ENCODE measurements at regions not wholly inside any gene's neighbourhood (a gene's known extent, or its start where the extent isn't known, plus 50 kb on each side); places are given as distances from the start of the nearest gene placed in this dataset.

DNA sequence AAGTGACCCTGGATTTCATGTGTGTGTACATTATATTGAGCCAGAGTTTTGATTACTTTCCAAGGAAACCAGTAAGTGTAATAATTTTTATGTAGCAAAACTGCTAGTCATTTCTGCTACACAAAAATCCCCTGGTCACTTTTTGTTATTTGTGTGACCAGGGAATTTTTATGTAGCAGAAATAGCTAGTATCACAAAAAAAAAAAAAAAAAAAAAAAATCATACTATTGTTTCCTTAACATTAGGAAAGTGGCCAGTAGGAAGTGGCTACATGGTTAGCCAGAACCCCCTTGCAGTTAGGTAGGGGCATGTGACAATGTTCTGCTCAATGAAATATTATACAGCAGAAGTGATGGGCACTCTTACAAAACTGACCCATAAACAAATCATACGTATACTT lies 434.0 kb upstream of the BTBD3 start:
- no peak overlapping the region for H3K27ac Mint-ChIP-seq (ENCODE audit: unreplicated experiment)
- TF ChIP-seq, protein P1, sequence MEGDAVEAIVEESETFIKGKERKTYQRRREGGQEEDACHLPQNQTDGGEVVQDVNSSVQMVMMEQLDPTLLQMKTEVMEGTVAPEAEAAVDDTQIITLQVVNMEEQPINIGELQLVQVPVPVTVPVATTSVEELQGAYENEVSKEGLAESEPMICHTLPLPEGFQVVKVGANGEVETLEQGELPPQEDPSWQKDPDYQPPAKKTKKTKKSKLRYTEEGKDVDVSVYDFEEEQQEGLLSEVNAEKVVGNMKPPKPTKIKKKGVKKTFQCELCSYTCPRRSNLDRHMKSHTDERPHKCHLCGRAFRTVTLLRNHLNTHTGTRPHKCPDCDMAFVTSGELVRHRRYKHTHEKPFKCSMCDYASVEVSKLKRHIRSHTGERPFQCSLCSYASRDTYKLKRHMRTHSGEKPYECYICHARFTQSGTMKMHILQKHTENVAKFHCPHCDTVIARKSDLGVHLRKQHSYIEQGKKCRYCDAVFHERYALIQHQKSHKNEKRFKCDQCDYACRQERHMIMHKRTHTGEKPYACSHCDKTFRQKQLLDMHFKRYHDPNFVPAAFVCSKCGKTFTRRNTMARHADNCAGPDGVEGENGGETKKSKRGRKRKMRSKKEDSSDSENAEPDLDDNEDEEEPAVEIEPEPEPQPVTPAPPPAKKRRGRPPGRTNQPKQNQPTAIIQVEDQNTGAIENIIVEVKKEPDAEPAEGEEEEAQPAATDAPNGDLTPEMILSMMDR (IDR thresholded peaks at IDR 0.05; ENCODE audit: insufficient read depth, low read depth, low read length): no peak
- no peak for TF ChIP-seq EZH2 (IDR thresholded peaks at IDR 0.05; ENCODE audit: insufficient read depth, low read length)
- H3K4me1 Mint-ChIP-seq (ENCODE audit: low read depth, unreplicated experiment): no peaks in the 10 kb centered on the region
- H3K4me3 Mint-ChIP-seq (ENCODE audit: unreplicated experiment): no peak overlapping the region
- Histone ChIP-seq H3K9me3 (ENCODE audit: insufficient read depth, low read depth, low read length) (no peaks in the 10 kb centered on the region), H3K4me3 (ENCODE audit: insufficient read depth, low read depth, low read length) (no peak overlapping the region), H3K4me2 (ENCODE audit: low read length) (no peak overlapping the region), H4K20me1 (ENCODE audit: insufficient read depth, low read length) (no peaks in the 10 kb centered on the region), H3K4me1 (ENCODE audit: insufficient read depth, low read length) (no peaks in the 10 kb centered on the region), H3K36me3 (ENCODE audit: insufficient read depth, low read length) (no peaks in the 10 kb centered on the region), H3K27ac (ENCODE audit: low read depth, low read length) (no peak overlapping the region), H3K27me3 (ENCODE audit: insufficient read depth, low read length) (no peaks in the 10 kb centered on the region), H3K79me2 (ENCODE audit: insufficient read depth, low read length) (no peaks in the 10 kb centered on the region), H2AFZ (ENCODE audit: low read depth, low read length) (no peak overlapping the region), H3K9ac (ENCODE audit: low read length) (no peak overlapping the region)
- DNase-seq (ENCODE audit: low read depth) (no peak), FAIRE-seq (no peak)
- no peaks in the 10 kb centered on the region for H3K9me3 Mint-ChIP-seq (ENCODE audit: unreplicated experiment)
- H3K27me3 Mint-ChIP-seq (ENCODE audit: low read depth, unreplicated experiment): no peaks in the 10 kb centered on the region
- no peaks in the 10 kb centered on the region for H3K36me3 Mint-ChIP-seq (ENCODE audit: low read depth, unreplicated experiment)

DNA sequence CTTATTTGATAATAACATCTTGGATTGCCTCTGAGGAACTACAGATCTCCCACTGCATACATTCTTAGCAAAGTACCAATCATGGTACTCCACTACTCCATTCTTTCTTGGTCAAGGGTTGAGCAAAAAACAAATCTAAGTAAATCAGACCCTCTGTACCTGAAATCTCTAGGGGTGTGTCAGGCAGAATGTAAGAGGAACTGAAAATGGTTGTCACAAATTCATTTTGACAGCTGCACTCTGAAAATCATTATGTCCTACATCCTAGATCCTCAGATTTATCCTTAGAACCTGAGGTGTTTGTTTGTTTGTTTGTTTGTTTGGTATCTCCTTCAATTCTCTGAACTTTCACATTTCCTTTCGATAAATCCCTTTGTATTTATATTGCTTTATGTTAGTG lies 433.2 kb upstream of the BTBD3 start:
- Histone ChIP-seq H3K27me3 (ENCODE audit: insufficient read depth, low read length) (no peaks in the 10 kb centered on the region), H3K4me2 (ENCODE audit: low read length) (no peak overlapping the region), H3K9me3 (ENCODE audit: insufficient read depth, low read depth, low read length) (no peaks in the 10 kb centered on the region), H3K79me2 (ENCODE audit: insufficient read depth, low read length) (no peaks in the 10 kb centered on the region), H4K20me1 (ENCODE audit: insufficient read depth, low read length) (no peaks in the 10 kb centered on the region), H3K27ac (ENCODE audit: low read depth, low read length) (no peak overlapping the region), H3K9ac (ENCODE audit: low read length) (no peak overlapping the region), H3K4me1 (ENCODE audit: insufficient read depth, low read length) (no peaks in the 10 kb centered on the region), H3K36me3 (ENCODE audit: insufficient read depth, low read length) (no peaks in the 10 kb centered on the region), H2AFZ (ENCODE audit: low read depth, low read length) (no peak overlapping the region), H3K4me3 (ENCODE audit: insufficient read depth, low read depth, low read length) (no peak overlapping the region)
- no peak overlapping the region for H3K4me3 Mint-ChIP-seq (ENCODE audit: unreplicated experiment)
- DNase-seq (ENCODE audit: low read depth) (no peak), FAIRE-seq (no peak)
- H3K4me1 Mint-ChIP-seq (ENCODE audit: low read depth, unreplicated experiment): no peaks in the 10 kb centered on the region
- no peaks in the 10 kb centered on the region for H3K9me3 Mint-ChIP-seq (ENCODE audit: unreplicated experiment)
- TF ChIP-seq, protein P1 (IDR thresholded peaks at IDR 0.05; ENCODE audit: insufficient read depth, low read depth, low read length): no peak
- TF ChIP-seq EZH2 (IDR thresholded peaks at IDR 0.05; ENCODE audit: insufficient read depth, low read length): no peak
- no peak overlapping the region for H3K27ac Mint-ChIP-seq (ENCODE audit: unreplicated experiment)
- no peaks in the 10 kb centered on the region for H3K36me3 Mint-ChIP-seq (ENCODE audit: low read depth, unreplicated experiment)
- H3K27me3 Mint-ChIP-seq (ENCODE audit: low read depth, unreplicated experiment): no peaks in the 10 kb centered on the region

DNA sequence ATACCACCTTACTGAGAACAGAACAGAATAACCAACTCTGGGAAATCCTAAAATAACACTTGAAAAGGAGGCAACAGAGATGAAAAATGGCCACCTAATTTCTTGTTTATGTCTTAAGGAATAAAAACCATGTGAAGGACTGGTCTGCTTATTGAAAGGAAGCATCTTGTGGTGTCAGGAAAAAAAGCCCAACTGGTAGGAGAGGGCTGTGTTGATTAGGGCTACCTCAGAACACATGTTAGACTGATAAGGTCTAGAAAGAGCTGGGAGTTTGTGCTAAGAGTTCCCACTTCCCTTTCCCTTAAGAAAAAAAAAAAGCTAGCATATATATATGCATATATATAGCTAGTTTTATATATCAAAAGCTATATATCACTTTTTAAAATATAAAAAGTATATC lies 425.3 kb upstream of the BTBD3 start:
- Histone ChIP-seq H3K4me2 (ENCODE audit: low read length) (no peak overlapping the region), H3K4me1 (ENCODE audit: insufficient read depth, low read length) (no peaks in the 10 kb centered on the region), H3K36me3 (ENCODE audit: insufficient read depth, low read length) (no peaks in the 10 kb centered on the region), H3K4me3 (ENCODE audit: insufficient read depth, low read depth, low read length) (no peak overlapping the region), H3K27ac (ENCODE audit: low read depth, low read length) (no peak overlapping the region), H2AFZ (ENCODE audit: low read depth, low read length) (no peak overlapping the region), H4K20me1 (ENCODE audit: insufficient read depth, low read length) (no peaks in the 10 kb centered on the region), H3K27me3 (ENCODE audit: insufficient read depth, low read length) (no peaks in the 10 kb centered on the region), H3K9ac (ENCODE audit: low read length) (no peak overlapping the region), H3K79me2 (ENCODE audit: insufficient read depth, low read length) (no peaks in the 10 kb centered on the region), H3K9me3 (ENCODE audit: insufficient read depth, low read depth, low read length) (no peaks in the 10 kb centered on the region)
- no peak for TF ChIP-seq EZH2 (IDR thresholded peaks at IDR 0.05; ENCODE audit: insufficient read depth, low read length)
- TF ChIP-seq, protein P1 (IDR thresholded peaks at IDR 0.05; ENCODE audit: insufficient read depth, low read depth, low read length): no peak
- Mint-ChIP-seq H3K4me1 (ENCODE audit: low read depth, unreplicated experiment) (peaks cover 7% of the 10 kb centered on the region), H3K36me3 (ENCODE audit: low read depth, unreplicated experiment) (no peaks in the 10 kb centered on the region), H3K27me3 (ENCODE audit: low read depth, unreplicated experiment) (no peaks in the 10 kb centered on the region), H3K4me3 (ENCODE audit: unreplicated experiment) (no peak overlapping the region), H3K27ac (ENCODE audit: unreplicated experiment) (no peak overlapping the region), H3K9me3 (ENCODE audit: unreplicated experiment) (no peaks in the 10 kb centered on the region)
- DNase-seq (ENCODE audit: low read depth) (no peak), FAIRE-seq (no peak)
